Karpas-422 (cell line): ENCODE measurements at regions not wholly inside any gene's neighbourhood (a gene's known extent, or its start where the extent isn't known, plus 50 kb on each side); places are given as distances from the start of the nearest gene placed in this dataset.

ENCODE experiments used
- DNase-seq: peaks from one replicate; pipeline ENCODE4 v3.0.0-alpha.2; 2015
- H2AFZ ChIP-seq: fragments of 200-600 bp; sonication (generic); 2 replicates; pipeline ENCODE4 v1.6.1; 2014; ENCODE audit warnings: antibody characterized with exemption, low read length, mixed read lengths
- H3K27ac ChIP-seq: fragments of 200-600 bp; sonication (generic); 2 replicates; pipeline ENCODE4 v1.5.1; 2014; ENCODE audit warnings: mild to moderate bottlenecking, low read length, moderate library complexity
- H3K27me3 ChIP-seq: fragments of 200-600 bp; sonication (generic); 2 replicates; pipeline ENCODE4 v1.6.1; 2014; ENCODE audit warnings: low read length, mixed read lengths
- H3K36me3 ChIP-seq: fragments of 200-600 bp; sonication (generic); 2 replicates; pipeline ENCODE4 v1.6.1; 2014; ENCODE audit warnings: low read length, mixed read lengths; ENCODE audit not compliant: insufficient read depth
- H3K4me1 ChIP-seq: fragments of 200-600 bp; sonication (generic); 2 replicates; pipeline ENCODE4 v1.6.1; 2014; ENCODE audit warnings: mild to moderate bottlenecking, low read length, mixed read lengths
- H3K4me2 ChIP-seq: fragments of 200-600 bp; sonication (generic); 2 replicates; pipeline ENCODE4 v1.6.1; 2014; ENCODE audit warnings: low read length, low read depth, mild to moderate bottlenecking; ENCODE audit not compliant: poor library complexity, severe bottlenecking
- H3K4me3 ChIP-seq: fragments of 200-600 bp; sonication (generic); 2 replicates; pipeline ENCODE4 v1.5.1; 2014; ENCODE audit warnings: mild to moderate bottlenecking, antibody characterized with exemption, low read length, mixed read lengths
- H3K79me2 ChIP-seq: fragments of 200-600 bp; sonication (generic); 2 replicates; pipeline ENCODE4 v1.6.1; 2014; ENCODE audit warnings: mild to moderate bottlenecking, low read length, mixed read lengths
- H3K9ac ChIP-seq: fragments of 200-600 bp; sonication (generic); 2 replicates; pipeline ENCODE4 v1.6.0; 2014; ENCODE audit warnings: low read length
- H3K9me2 ChIP-seq: fragments of 200-600 bp; sonication (generic), shearing (Covaris generic); replicated peaks from 2 replicates; pipeline ENCODE4 v1.6.0; 2014; ENCODE audit warnings: mild to moderate bottlenecking, low read length, moderate library complexity; ENCODE audit not compliant: insufficient read depth
- H3K9me3 ChIP-seq: fragments of 300-700, 200-600 bp; sonication (generic); 2 replicates; pipeline ENCODE4 v1.6.1; 2014; ENCODE audit warnings: low read length, mixed read lengths
- H4K20me1 ChIP-seq: fragments of 200-600 bp; sonication (generic); 2 replicates; pipeline ENCODE4 v1.6.1; 2014; ENCODE audit warnings: mild to moderate bottlenecking, antibody characterized with exemption, low read length, low read depth; ENCODE audit not compliant: insufficient read depth

DNA sequence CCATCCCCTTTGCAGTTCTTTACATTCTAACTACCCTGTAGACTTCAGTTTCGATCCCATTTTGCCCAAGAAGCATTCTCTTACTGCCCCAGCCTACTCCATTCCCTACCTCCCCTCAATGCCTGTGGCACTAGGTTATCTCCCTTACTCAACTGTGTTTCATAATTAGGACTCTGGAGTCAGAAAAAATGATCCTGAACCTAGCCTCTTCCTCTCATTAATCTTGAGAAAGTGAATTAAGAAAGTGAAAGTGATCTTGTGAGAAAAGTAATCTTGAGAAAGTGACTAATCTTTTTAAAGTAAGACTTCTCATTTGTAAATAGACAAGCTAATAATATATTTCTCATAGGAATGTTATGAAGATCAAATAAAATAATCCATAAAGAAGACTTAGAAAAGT lies 444.0 kb upstream of the TRPC7 start:
- H3K4me2 ChIP-seq = no peak overlapping the region
- no peak for DNase-seq
- H3K27me3 ChIP-seq = no peaks in the 10 kb centered on the region

GRCh38 chr5:136808756-136809155 lies 443.4 kb upstream of the TRPC7 start:
- Histone ChIP-seq H3K9me3 (no peaks in the 10 kb centered on the region), H3K36me3 (no peaks in the 10 kb centered on the region), H3K4me3 (no peak overlapping the region), H3K27me3 (no peaks in the 10 kb centered on the region), H3K4me1 (no peaks in the 10 kb centered on the region), H3K4me2 (no peak overlapping the region), H4K20me1 (no peaks in the 10 kb centered on the region), H3K27ac (no peak overlapping the region), H3K9ac (no peak overlapping the region), H3K9me2 (no peaks in the 10 kb centered on the region), H3K79me2 (no peaks in the 10 kb centered on the region), H2AFZ (no peak overlapping the region)
- DNase-seq = no peak

More for the DNA sequence above, 444.0 kb upstream of the TRPC7 start:
- H4K20me1 ChIP-seq = no peaks in the 10 kb centered on the region
- H2AFZ ChIP-seq = no peak overlapping the region
- H3K4me3 ChIP-seq = no peak overlapping the region
- no peak overlapping the region for H3K9ac ChIP-seq
- H3K27ac ChIP-seq = no peak overlapping the region
- no peaks in the 10 kb centered on the region for H3K9me3 ChIP-seq
- H3K4me1 ChIP-seq = no peaks in the 10 kb centered on the region
- H3K9me2 ChIP-seq = no peaks in the 10 kb centered on the region
- no peaks in the 10 kb centered on the region for H3K36me3 ChIP-seq
- no peaks in the 10 kb centered on the region for H3K79me2 ChIP-seq

GRCh38 chr5:136805466-136805865 lies 440.1 kb upstream of the TRPC7 start:
- Histone ChIP-seq H3K27me3 (no peaks in the 10 kb centered on the region), H2AFZ (no peak overlapping the region), H3K9ac (no peak overlapping the region), H3K9me3 (no peaks in the 10 kb centered on the region), H3K27ac (no peak overlapping the region), H3K79me2 (no peaks in the 10 kb centered on the region), H3K9me2 (no peaks in the 10 kb centered on the region), H3K4me1 (no peaks in the 10 kb centered on the region), H3K4me3 (no peak overlapping the region), H3K36me3 (no peaks in the 10 kb centered on the region), H4K20me1 (no peaks in the 10 kb centered on the region), H3K4me2 (no peak overlapping the region)
- DNase-seq = peak; percentile 39

- H2AFZ ChIP-seq = no peak overlapping the region
- no peaks in the 10 kb centered on the region for H3K9me2 ChIP-seq
- no peak overlapping the region for H3K4me3 ChIP-seq
- H3K9me3 ChIP-seq = no peaks in the 10 kb centered on the region
- H3K27ac ChIP-seq = no peak overlapping the region
- H3K79me2 ChIP-seq = no peaks in the 10 kb centered on the region
- no peaks in the 10 kb centered on the region for H3K36me3 ChIP-seq
- peak; percentile 40 for DNase-seq
- no peak overlapping the region for H3K4me2 ChIP-seq
- no peak overlapping the region for H3K9ac ChIP-seq
- no peaks in the 10 kb centered on the region for H3K27me3 ChIP-seq
- H4K20me1 ChIP-seq = no peaks in the 10 kb centered on the region
- H3K4me1 ChIP-seq = no peaks in the 10 kb centered on the region
These were observed 437.0 kb upstream of the TRPC7 start for GRCh38 chr5:136802383-136802782.

DNA sequence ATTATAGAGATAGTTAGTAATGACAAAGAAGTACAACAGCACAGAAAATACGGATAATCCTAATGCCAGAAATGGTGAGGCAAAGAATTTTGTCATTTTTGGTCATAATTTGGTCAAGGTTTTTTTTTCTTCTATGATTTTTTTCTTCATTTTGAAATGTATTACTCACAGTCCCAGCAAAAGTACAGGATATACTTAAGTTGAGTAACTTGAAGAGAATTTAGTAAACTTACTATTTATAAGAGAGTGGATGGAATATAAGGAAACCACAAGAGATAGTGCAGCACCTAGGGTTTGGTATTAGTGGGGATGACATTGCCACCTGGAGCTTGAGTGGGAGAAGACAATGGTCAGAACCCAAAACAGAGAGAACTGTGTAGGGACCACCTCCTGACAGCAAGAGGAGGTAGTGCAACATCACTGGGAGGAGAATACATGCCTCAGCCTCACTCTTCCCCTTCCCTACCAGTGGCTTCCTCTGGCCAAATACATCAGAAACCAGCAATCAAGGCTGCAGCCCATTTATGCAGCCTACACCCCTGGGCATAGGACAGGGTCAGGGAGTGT lies 434.5 kb upstream of the TRPC7 start:
- H3K9ac ChIP-seq = no peak overlapping the region
- no peaks in the 10 kb centered on the region for H3K9me2 ChIP-seq
- peak; percentile 29 for DNase-seq
- H2AFZ ChIP-seq = no peak overlapping the region
- H3K4me1 ChIP-seq = no peaks in the 10 kb centered on the region
- no peaks in the 10 kb centered on the region for H3K9me3 ChIP-seq
- H3K27me3 ChIP-seq = no peaks in the 10 kb centered on the region
- H3K4me2 ChIP-seq = no peak overlapping the region
- no peaks in the 10 kb centered on the region for H3K79me2 ChIP-seq
- no peaks in the 10 kb centered on the region for H3K36me3 ChIP-seq
- no peak overlapping the region for H3K4me3 ChIP-seq
- H3K27ac ChIP-seq = no peak overlapping the region
- no peaks in the 10 kb centered on the region for H4K20me1 ChIP-seq

DNA sequence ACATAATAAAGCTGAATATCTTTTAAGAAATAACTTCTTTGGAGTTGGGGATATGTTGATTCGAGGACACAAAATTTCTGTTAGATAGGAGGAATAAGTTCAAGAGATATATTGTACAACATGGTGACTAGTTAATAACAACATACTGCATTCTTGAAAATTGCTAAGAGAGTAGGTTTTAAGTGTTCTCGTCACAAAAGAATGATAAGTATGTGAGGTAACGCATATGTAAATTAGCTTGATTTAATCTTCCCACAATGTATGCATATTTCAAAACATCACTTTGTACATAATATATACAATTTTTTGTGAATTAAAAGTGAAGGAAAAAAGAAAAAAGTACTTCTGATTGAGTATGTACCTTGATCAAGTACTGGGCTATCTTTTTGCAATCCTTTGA lies 428.0 kb upstream of the TRPC7 start:
- H3K4me2 ChIP-seq = no peak overlapping the region
- H3K4me3 ChIP-seq = no peak overlapping the region
- H3K79me2 ChIP-seq = no peaks in the 10 kb centered on the region
- H3K4me1 ChIP-seq = no peaks in the 10 kb centered on the region
- no peaks in the 10 kb centered on the region for H3K9me2 ChIP-seq
- H3K27ac ChIP-seq = no peak overlapping the region
- DNase-seq = no peak
- H2AFZ ChIP-seq = no peak overlapping the region
- H4K20me1 ChIP-seq = no peaks in the 10 kb centered on the region
- no peaks in the 10 kb centered on the region for H3K9me3 ChIP-seq
- 0 out of 2 replicates have a peak, but pooled peaks cover 3% of the 10 kb centered on the region for H3K27me3 ChIP-seq
- no peaks in the 10 kb centered on the region for H3K36me3 ChIP-seq
- no peak overlapping the region for H3K9ac ChIP-seq

- no peak for DNase-seq
- no peaks in the 10 kb centered on the region for H3K79me2 ChIP-seq
- no peaks in the 10 kb centered on the region for H3K27me3 ChIP-seq
- H3K9me3 ChIP-seq = no peaks in the 10 kb centered on the region
- no peaks in the 10 kb centered on the region for H3K9me2 ChIP-seq
- no peaks in the 10 kb centered on the region for H3K4me1 ChIP-seq
- no peaks in the 10 kb centered on the region for H3K36me3 ChIP-seq
- no peak overlapping the region for H3K9ac ChIP-seq
- H3K4me2 ChIP-seq = no peak overlapping the region
- H2AFZ ChIP-seq = no peak overlapping the region
- H4K20me1 ChIP-seq = no peaks in the 10 kb centered on the region
- H3K27ac ChIP-seq = no peak overlapping the region
- H3K4me3 ChIP-seq = no peak overlapping the region
These were observed 416.1 kb upstream of the TRPC7 start for GRCh38 chr5:136781464-136781863.

DNA sequence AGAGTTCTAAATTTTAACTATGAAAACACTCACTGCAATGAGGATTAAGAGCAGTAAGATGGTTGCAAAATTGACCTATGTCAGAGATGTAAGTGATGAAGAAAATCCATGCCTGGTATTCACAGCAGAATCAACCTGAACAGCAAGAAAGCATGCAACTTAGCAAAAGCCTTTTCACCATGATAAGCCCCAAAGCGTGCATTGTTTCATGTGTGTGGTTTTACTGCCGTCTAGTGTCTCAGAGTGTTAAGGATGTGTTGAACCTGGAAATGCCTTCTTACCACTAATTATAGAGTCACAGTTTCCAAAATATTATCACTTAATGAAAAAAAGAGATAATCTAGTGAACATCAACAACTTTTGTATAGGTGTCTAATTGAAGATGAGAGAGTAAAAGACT lies 415.2 kb upstream of the TRPC7 start:
- H3K9me2 ChIP-seq = no peaks in the 10 kb centered on the region
- DNase-seq = no peak
- H2AFZ ChIP-seq = no peak overlapping the region
- no peak overlapping the region for H3K4me3 ChIP-seq
- no peak overlapping the region for H3K9ac ChIP-seq
- no peaks in the 10 kb centered on the region for H3K4me1 ChIP-seq
- H3K36me3 ChIP-seq = no peaks in the 10 kb centered on the region
- H3K27me3 ChIP-seq = no peaks in the 10 kb centered on the region
- no peaks in the 10 kb centered on the region for H3K9me3 ChIP-seq
- H3K79me2 ChIP-seq = no peaks in the 10 kb centered on the region
- H3K4me2 ChIP-seq = no peak overlapping the region
- no peak overlapping the region for H3K27ac ChIP-seq
- H4K20me1 ChIP-seq = no peaks in the 10 kb centered on the region
